Astrocyte (in vitro differentiated cells and primary cell): ENCODE measurements at regions not wholly inside any gene's neighbourhood (a gene's known extent, or its start where the extent isn't known, plus 50 kb on each side); places are given as distances from the start of the nearest gene placed in this dataset.

Experiments used
- DNase-seq: peaks from one replicate; pipeline ENCODE4 v3.0.0-alpha.2; 2010; ENCODE audit warnings: low read depth
- FAIRE-seq: peaks from 2 replicates; lab custom pipeline; 2011; peaks lifted over from hg19 to GRCh38; lab: Jason Lieb, UNC
- H2AFZ ChIP-seq: 2 replicates; pipeline ENCODE4 v1.6.0; 2012; ENCODE audit warnings: low read depth, low read length, inconsistent platforms
- H3K27ac ChIP-seq: 2 replicates; pipeline ENCODE4 v1.5.1; 2011; ENCODE audit warnings: low read depth, low read length, inconsistent platforms
- H3K27me3 ChIP-seq: 2 replicates; pipeline ENCODE4 v1.6.0; 2011; ENCODE audit warnings: low read length, inconsistent platforms; ENCODE audit not compliant: insufficient read depth
- H3K36me3 ChIP-seq: 2 replicates; pipeline ENCODE4 v1.5.1; 2011; ENCODE audit warnings: low read length, inconsistent platforms; ENCODE audit not compliant: insufficient read depth
- H3K4me1 ChIP-seq: 2 replicates; pipeline ENCODE4 v1.5.1; 2011; ENCODE audit warnings: low read length, inconsistent platforms; ENCODE audit not compliant: insufficient read depth
- H3K4me2 ChIP-seq: 2 replicates; pipeline ENCODE4 v1.6.0; 2012; ENCODE audit warnings: low read length, inconsistent platforms
- H3K4me3 ChIP-seq: 2 replicates; pipeline ENCODE4 v1.5.1; 2011; ENCODE audit warnings: low read depth, mild to moderate bottlenecking, low read length, inconsistent platforms; ENCODE audit not compliant: insufficient read depth
- H3K79me2 ChIP-seq: 2 replicates; pipeline ENCODE4 v1.6.0; 2012; ENCODE audit warnings: mild to moderate bottlenecking, low read length, inconsistent platforms; ENCODE audit not compliant: insufficient read depth
- H3K9ac ChIP-seq: 2 replicates; pipeline ENCODE4 v1.6.0; 2012; ENCODE audit warnings: mild to moderate bottlenecking, low read length, inconsistent platforms
- H3K9me3 ChIP-seq: 2 replicates; pipeline ENCODE4 v1.5.1; 2012; ENCODE audit warnings: low read depth, mild to moderate bottlenecking, low read length, inconsistent platforms; ENCODE audit not compliant: insufficient read depth
- H4K20me1 ChIP-seq: 2 replicates; pipeline ENCODE4 v1.6.0; 2012; ENCODE audit warnings: low read length, inconsistent platforms; ENCODE audit not compliant: insufficient read depth
- H3K27ac Mint-ChIP-seq: one replicate; pipeline ENCODE4 v1.8.0; 2021; ENCODE audit warnings: mild to moderate bottlenecking, mixed read lengths; ENCODE audit not compliant: unreplicated experiment
- H3K27me3 Mint-ChIP-seq: one replicate; pipeline ENCODE4 v1.8.0; 2021; ENCODE audit warnings: low read depth, mixed read lengths; ENCODE audit not compliant: unreplicated experiment
- H3K36me3 Mint-ChIP-seq: one replicate; pipeline ENCODE4 v1.8.0; 2021; ENCODE audit warnings: low read depth, mixed read lengths; ENCODE audit not compliant: unreplicated experiment
- H3K4me1 Mint-ChIP-seq: one replicate; pipeline ENCODE4 v1.8.0; 2021; ENCODE audit warnings: low read depth, mixed read lengths; ENCODE audit not compliant: unreplicated experiment
- H3K4me3 Mint-ChIP-seq: one replicate; pipeline ENCODE4 v1.8.0; 2021; ENCODE audit warnings: mild to moderate bottlenecking, moderate library complexity, mixed read lengths; ENCODE audit not compliant: unreplicated experiment
- H3K9me3 Mint-ChIP-seq: one replicate; pipeline ENCODE4 v1.8.0; 2021; ENCODE audit warnings: mild to moderate bottlenecking, mixed read lengths; ENCODE audit not compliant: unreplicated experiment
- EZH2 ChIP-seq: IDR thresholded peaks from 2 replicates; pipeline ENCODE4 v1.6.1; 2012; ENCODE audit warnings: mild to moderate bottlenecking, low read length, inconsistent platforms; ENCODE audit not compliant: insufficient read depth
- TF ChIP-seq, protein P1 (sequence below): IDR thresholded peaks from 2 replicates; pipeline ENCODE4 v1.5.1; 2011; ENCODE audit warnings: low read depth, mild to moderate bottlenecking, inconsistent platforms, low read length, moderate library complexity; ENCODE audit not compliant: insufficient read depth

DNA sequence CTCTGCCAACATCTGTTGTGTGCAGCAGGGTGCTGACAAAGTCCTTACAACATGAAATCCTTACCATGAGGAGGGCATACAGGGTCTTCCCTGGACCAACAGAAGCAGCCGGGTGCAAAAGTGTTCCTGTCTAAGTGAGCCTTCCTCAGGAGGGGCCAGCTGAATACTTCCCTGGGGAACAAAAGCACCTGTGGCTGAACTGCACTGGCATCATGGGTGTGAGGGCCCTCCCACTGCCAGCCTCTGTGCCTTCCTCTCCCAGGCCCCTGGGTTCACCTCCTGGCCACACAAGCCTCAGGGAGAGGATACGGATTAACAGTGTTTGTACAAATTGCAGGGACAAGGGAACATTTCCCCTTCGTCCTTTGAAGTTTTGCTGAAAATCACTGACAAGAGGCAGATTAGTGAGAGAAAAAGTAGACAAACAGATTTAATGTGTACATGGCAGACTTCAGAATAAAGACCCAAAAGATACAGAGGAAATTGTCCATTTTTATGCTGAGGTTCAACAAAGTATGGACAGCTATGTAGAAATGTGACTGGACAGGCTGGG is 91.0 kb upstream of the PPM1J start:
- no peak overlapping the region for H3K9ac ChIP-seq
- peaks cover 30% of the 10 kb centered on the region for H3K27me3 Mint-ChIP-seq
- no peak overlapping the region for H3K27ac ChIP-seq
- no peaks in the 10 kb centered on the region for H3K4me1 ChIP-seq
- H3K36me3 ChIP-seq: no peaks in the 10 kb centered on the region
- no peaks in the 10 kb centered on the region for H3K36me3 Mint-ChIP-seq
- no peak overlapping the region for H3K4me3 Mint-ChIP-seq
- no peak for FAIRE-seq
- no peak overlapping the region for H3K4me3 ChIP-seq
- H4K20me1 ChIP-seq: no peaks in the 10 kb centered on the region
- no peaks in the 10 kb centered on the region for H3K9me3 ChIP-seq
- H3K27ac Mint-ChIP-seq: no peak overlapping the region
- no peak overlapping the region for H2AFZ ChIP-seq
- peaks cover 4% of the 10 kb centered on the region for H3K27me3 ChIP-seq
- no peaks in the 10 kb centered on the region for H3K79me2 ChIP-seq
- TF ChIP-seq EZH2: no peak
- TF ChIP-seq, protein P1, sequence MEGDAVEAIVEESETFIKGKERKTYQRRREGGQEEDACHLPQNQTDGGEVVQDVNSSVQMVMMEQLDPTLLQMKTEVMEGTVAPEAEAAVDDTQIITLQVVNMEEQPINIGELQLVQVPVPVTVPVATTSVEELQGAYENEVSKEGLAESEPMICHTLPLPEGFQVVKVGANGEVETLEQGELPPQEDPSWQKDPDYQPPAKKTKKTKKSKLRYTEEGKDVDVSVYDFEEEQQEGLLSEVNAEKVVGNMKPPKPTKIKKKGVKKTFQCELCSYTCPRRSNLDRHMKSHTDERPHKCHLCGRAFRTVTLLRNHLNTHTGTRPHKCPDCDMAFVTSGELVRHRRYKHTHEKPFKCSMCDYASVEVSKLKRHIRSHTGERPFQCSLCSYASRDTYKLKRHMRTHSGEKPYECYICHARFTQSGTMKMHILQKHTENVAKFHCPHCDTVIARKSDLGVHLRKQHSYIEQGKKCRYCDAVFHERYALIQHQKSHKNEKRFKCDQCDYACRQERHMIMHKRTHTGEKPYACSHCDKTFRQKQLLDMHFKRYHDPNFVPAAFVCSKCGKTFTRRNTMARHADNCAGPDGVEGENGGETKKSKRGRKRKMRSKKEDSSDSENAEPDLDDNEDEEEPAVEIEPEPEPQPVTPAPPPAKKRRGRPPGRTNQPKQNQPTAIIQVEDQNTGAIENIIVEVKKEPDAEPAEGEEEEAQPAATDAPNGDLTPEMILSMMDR: no peak
- H3K4me1 Mint-ChIP-seq: peaks cover 15% of the 10 kb centered on the region
- no peak for DNase-seq
- no peak overlapping the region for H3K4me2 ChIP-seq
- peaks cover 2% of the 10 kb centered on the region for H3K9me3 Mint-ChIP-seq

DNA sequence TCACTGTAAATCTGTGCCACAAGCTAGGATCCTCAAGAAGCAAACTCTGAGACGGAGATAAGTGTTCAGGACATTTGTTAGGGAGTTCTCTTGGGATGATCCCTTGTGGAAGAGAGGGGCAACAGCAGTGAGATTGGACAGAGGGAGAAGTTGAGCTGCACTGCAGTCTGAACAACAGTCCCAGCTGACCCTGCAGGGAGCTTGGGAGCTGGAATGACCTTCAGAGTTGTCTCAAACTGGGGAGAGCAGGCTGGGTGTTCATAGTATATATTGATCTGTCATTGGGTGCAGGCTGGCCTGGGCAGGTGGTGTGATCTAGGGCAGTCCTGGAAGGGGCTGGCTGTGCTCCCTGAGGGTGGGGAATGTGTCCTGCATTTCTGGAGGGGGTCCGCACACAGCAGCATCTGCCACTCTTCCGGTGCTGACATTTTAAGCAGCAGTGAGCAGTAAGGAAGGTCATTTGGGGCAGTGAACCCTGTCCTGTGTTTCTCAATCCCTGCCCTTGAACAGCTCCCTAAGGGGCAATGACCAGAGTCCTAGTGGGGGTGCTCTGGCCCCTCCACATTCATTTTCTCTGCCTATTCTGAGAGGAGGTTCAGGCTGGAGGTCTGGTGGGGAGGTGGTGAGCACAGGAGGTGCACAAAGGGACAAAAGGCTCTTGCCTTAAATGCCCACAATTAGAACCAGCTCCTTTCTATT is 90.2 kb upstream of the PPM1J start:
- DNase-seq: no peak
- Histone ChIP-seq H3K4me1 (no peaks in the 10 kb centered on the region), H3K36me3 (no peaks in the 10 kb centered on the region), H3K9me3 (no peaks in the 10 kb centered on the region), H3K4me3 (no peak overlapping the region), H2AFZ (no peak overlapping the region), H3K27ac (no peak overlapping the region), H3K4me2 (no peak overlapping the region), H3K9ac (no peak overlapping the region), H4K20me1 (no peaks in the 10 kb centered on the region), H3K27me3 (peaks cover 4% of the 10 kb centered on the region), H3K79me2 (no peaks in the 10 kb centered on the region)
- Mint-ChIP-seq H3K4me3 (no peak overlapping the region), H3K36me3 (no peaks in the 10 kb centered on the region), H3K9me3 (peaks cover 2% of the 10 kb centered on the region), H3K4me1 (peaks cover 10% of the 10 kb centered on the region), H3K27ac (no peak overlapping the region), H3K27me3 (peaks cover 32% of the 10 kb centered on the region)
- TF ChIP-seq EZH2: no peak
- TF ChIP-seq, protein P1: no peak
- FAIRE-seq: no peak
